K562 (cell line): ENCODE measurements at regions not wholly inside any gene's neighbourhood (a gene's known extent, or its start where the extent isn't known, plus 50 kb on each side); places are given as distances from the start of the nearest gene placed in this dataset.

Experiments used
- ATAC-seq: fragments of 200-7000 bp; cut with Tn5 transposase; 3 replicates; pipeline ENCODE4 v1.9.1; 2020; ENCODE audit warnings: moderate library complexity
- BruUV-seq: library from RNA; stranded (reverse); fragments of 400-500 nt; replicated peaks from 2 replicates; lab custom pipeline; 2021; lab: Mats Ljungman, UMichigan
- CTCF ChIA-PET: fragments of 300-600 bp; formaldehyde crosslinking; extraction: SDS; loops from one replicate; lab custom pipeline; 2021; ENCODE audit warnings: low intra/inter-chr PET ratio; lab: Yijun Ruan, JAX
- POLR2A ChIA-PET: fragments of 300-600, 350-650 bp; sonication (Branson Sonifier 250); formaldehyde crosslinking; extraction: SDS; loops from one replicate; lab custom pipeline; 2021; ENCODE audit warnings: antibody characterized with exemption, inconsistent platforms; lab: Yijun Ruan, JAX
- DNase-seq, 4 experiments: peaks; one replicate each; pipeline versions ENCODE4 v3.0.0 to v3.0.0-alpha.2; 2011 to 2018; ENCODE audit warnings: low spot score in 3 of 4, mixed read lengths in 3 of 4; ENCODE audit errors: extremely low read depth in 1 of 4
- FAIRE-seq: peaks from 2 replicates; lab custom pipeline; 2011; peaks lifted over from hg19 to GRCh38; lab: Jason Lieb, UNC
- H2AFZ ChIP-seq: 2 replicates; pipeline ENCODE4 v1.6.0; 2011; ENCODE audit warnings: low read depth, low read length, control low read depth, inconsistent platforms
- H3K27ac ChIP-seq: fragments of 200-600 bp; 3 replicates; pipeline ENCODE4 v1.8.0; 2011; ENCODE audit warnings: low read depth, mild to moderate bottlenecking, control low read depth, inconsistent platforms, low read length, moderate library complexity, mixed read lengths; ENCODE audit errors: extremely low read depth
- H3K27me3 ChIP-seq, 2 experiments: fragments of 300-600 bp in 1 of 2; 2 replicates in 1 of 2; 3 replicates in 1 of 2; pipeline versions ENCODE4 v1.6.0 to v1.8.0; 2011; ENCODE audit warnings: inconsistent platforms in 2 of 2, low read length in 2 of 2, mild to moderate bottlenecking in 1 of 2, mixed read lengths in 1 of 2, moderate library complexity in 1 of 2; ENCODE audit not compliant: control insufficient read depth in 2 of 2, insufficient read depth in 2 of 2
- H3K36me3 ChIP-seq: fragments of 300-600 bp; 3 replicates; pipeline ENCODE4 v1.8.0; 2011; ENCODE audit warnings: mild to moderate bottlenecking, low read length, inconsistent platforms; ENCODE audit not compliant: control insufficient read depth, insufficient read depth
- H3K4me1 ChIP-seq, 2 experiments: fragments of 200-600 bp in 1 of 2; replicated peaks in 1 of 2; 2 replicates in 1 of 2; 3 replicates in 1 of 2; pipeline versions ENCODE4 v1.5.1 to v1.8.0; 2011; ENCODE audit warnings: inconsistent platforms in 2 of 2, low read length in 2 of 2, mild to moderate bottlenecking in 1 of 2, mixed read lengths in 1 of 2, moderate library complexity in 1 of 2; ENCODE audit not compliant: control insufficient read depth in 2 of 2, insufficient read depth in 2 of 2
- H3K4me2 ChIP-seq: 2 replicates; pipeline ENCODE4 v1.6.1; 2011; ENCODE audit warnings: low read length, control low read depth, inconsistent platforms, mixed read lengths; ENCODE audit not compliant: insufficient read depth
- H3K4me3 ChIP-seq: fragments of 200-600 bp; sonication (generic), shearing (Covaris generic); 2 replicates; pipeline ENCODE4 v1.5.1; 2016; ENCODE audit warnings: control low read depth, inconsistent platforms
- H3K79me2 ChIP-seq: fragments of 200-600 bp; 3 replicates; pipeline ENCODE4 v1.8.0; 2011; ENCODE audit warnings: low read length, inconsistent platforms; ENCODE audit not compliant: control insufficient read depth, insufficient read depth
- H3K9ac ChIP-seq, 2 experiments: 2 replicates each; pipeline versions ENCODE4 v1.6.0 to v1.6.1; 2011; ENCODE audit warnings: low read depth in 2 of 2, low read length in 2 of 2, control low read depth in 1 of 2, inconsistent platforms in 1 of 2, mild to moderate bottlenecking in 1 of 2, mixed read lengths in 1 of 2; ENCODE audit not compliant: insufficient read depth in 1 of 2
- H3K9me1 ChIP-seq: one replicate; pipeline ENCODE4 v1.6.0; 2011; ENCODE audit warnings: inconsistent platforms, mild to moderate bottlenecking, low read length, moderate library complexity; ENCODE audit not compliant: control insufficient read depth, insufficient read depth
- H3K9me3 ChIP-seq: replicated peaks from 2 replicates; pipeline ENCODE4 v1.5.1; 2011; ENCODE audit warnings: low read depth, low read length, inconsistent platforms; ENCODE audit not compliant: control insufficient read depth, insufficient read depth
- H4K20me1 ChIP-seq: replicated peaks from 2 replicates; pipeline ENCODE4 v1.6.1; 2011; ENCODE audit warnings: low read length, inconsistent platforms, mixed read lengths; ENCODE audit not compliant: control insufficient read depth, insufficient read depth
- CBX3 ChIP-seq, 2 experiments: IDR thresholded peaks; 1 replicate in 1 of 2; 2 replicates in 1 of 2; pipeline ENCODE4 v1.6.1; 2012; ENCODE audit warnings: inconsistent platforms in 2 of 2, low read length in 2 of 2, borderline replicate concordance in 1 of 2, control low read depth in 1 of 2
- CBX5 ChIP-seq: IDR thresholded peaks from 2 replicates; pipeline ENCODE4 v1.6.1; 2014; ENCODE audit warnings: low read depth, borderline replicate concordance
- FUS ChIP-seq: fragments of 200-400 bp; formaldehyde crosslinking; optimal IDR thresholded peaks from 2 replicates; pipeline ENCODE3; 2017; ENCODE audit warnings: low read depth, low read length
- MEF2D ChIP-seq: conservative IDR thresholded peaks from 2 replicates; pipeline ENCODE4 v1.6.1; 2016; ENCODE audit warnings: low read depth, missing genetic modification characterization, missing compliant biosample characterization
- NR3C1 ChIP-seq: sonication (generic); formaldehyde crosslinking; IDR thresholded peaks from 2 replicates; pipeline ENCODE4 v1.8.1; 2022; ENCODE audit warnings: missing genetic modification reagents
- TRIM28 ChIP-seq: fragments of 450-650 bp; IDR thresholded peaks from 2 replicates; pipeline ENCODE4 v1.6.1; 2017
- XRCC3 ChIP-seq: fragments of 450-650 bp; IDR thresholded peaks from 2 replicates; pipeline ENCODE4 v1.6.1; 2017; ENCODE audit warnings: mild to moderate bottlenecking, moderate library complexity
- ZNF280A ChIP-seq: fragments of 450-650 bp; IDR thresholded peaks from 2 replicates; pipeline ENCODE4 v1.6.1; 2018; ENCODE audit warnings: mild to moderate bottlenecking, low read depth; ENCODE audit not compliant: partially characterized antibody
- WGBS: fragments of 100-300 bp; shearing (Covaris generic); methylation state at CpG from one replicate; pipeline ENCODE4 v1.1.6; 2016; ENCODE audit warnings: low coverage, mixed read lengths; ENCODE audit not compliant: insufficient coverage; ENCODE audit errors: missing lambda C conversion rate; 5-methylcytosine and 5-hydroxymethylcytosine counted together
- in situ Hi-C: fragments of 300-500 bp; cut with MboI; formaldehyde crosslinking; loops from 4 replicates; pipeline ENCODE4 v1.15.0; 2018; ENCODE audit warnings: inconsistent platforms, mixed read lengths
- intact Hi-C: fragments of 100-400 bp; cut with micrococcal nuclease; formaldehyde crosslinking; loops from 2 replicates; pipeline ENCODE4 v1.14.2; 2022
- TF ChIP-seq, protein P1 (sequence below), 2 experiments: IDR thresholded peaks; 2 replicates each; pipeline ENCODE4 v1.6.1; 2012; ENCODE audit warnings: improper control_type of control experiment in 2 of 2, low read depth in 2 of 2, low read length in 2 of 2, borderline replicate concordance in 1 of 2
- TF ChIP-seq, protein P2 (sequence below): fragments of 250-450 bp; sonication (Bioruptor Pico); IDR thresholded peaks from 2 replicates; pipeline ENCODE4 v1.5.0; 2022; ENCODE audit warnings: mild to moderate bottlenecking
- TF ChIP-seq, protein P3 (sequence below): fragments of 450-650 bp; IDR thresholded peaks from one replicate; pipeline ENCODE4 v1.6.1; 2018; ENCODE audit warnings: mild to moderate bottlenecking, moderate library complexity; ENCODE audit not compliant: partially characterized antibody

DNA sequence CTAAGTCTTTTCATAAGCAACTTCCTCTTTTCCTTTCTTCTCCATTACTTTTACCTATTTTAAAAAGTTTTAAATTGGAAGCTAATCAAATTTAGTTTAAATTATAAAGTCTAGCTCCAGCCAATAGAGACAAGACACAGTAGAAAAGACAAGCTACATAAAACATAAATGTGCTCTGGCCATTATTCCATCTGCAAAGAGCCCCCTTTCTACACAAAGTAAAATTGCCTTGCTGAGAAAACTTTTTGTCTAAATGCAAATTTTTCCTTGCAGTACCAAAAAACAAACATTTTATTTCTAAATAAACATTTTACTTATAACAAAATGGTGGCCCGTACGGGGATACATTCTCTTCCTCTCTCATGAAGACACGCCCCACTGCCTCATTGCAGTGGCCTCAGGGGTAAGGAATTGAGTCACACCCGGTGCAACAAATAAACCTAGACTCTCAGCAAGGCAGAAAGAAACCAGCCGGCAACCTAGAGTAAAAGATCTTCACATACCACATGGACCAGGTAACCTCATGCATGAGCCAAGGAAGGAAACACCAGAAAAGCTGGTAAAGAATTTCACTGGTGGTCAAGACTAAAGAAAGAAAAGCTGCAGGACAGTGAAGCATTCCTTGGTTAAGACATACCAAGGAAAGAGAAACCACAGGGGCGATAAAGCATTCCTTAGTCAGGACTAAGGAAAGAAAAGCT is 71.6 kb upstream of the ZNF746 start:
- WGBS: 98% methylated on average over 6 of the region's 6 CpGs
- Histone ChIP-seq H3K36me3 (peaks cover 37% of the 10 kb centered on the region), H3K9me1 (no peaks in the 10 kb centered on the region), H2AFZ (no peak overlapping the region), H3K27me3 (no peaks in the 10 kb centered on the region), H3K9me3 (peaks cover 4% of the 10 kb centered on the region; the same call in 1 of the 2 replicates), H3K4me3 (no peak overlapping the region), H3K9ac (no peak overlapping the region), H3K27ac (no peak overlapping the region), H3K4me1 (peaks cover 3 to 9% of the 10 kb centered on the region in 2 experiments; a peak in 4 of 5 replicates), H3K4me2 (no peak overlapping the region), H4K20me1 (no peaks in the 10 kb centered on the region), H3K79me2 (peaks cover 8% of the 10 kb centered on the region)
- BruUV-seq: no TSS peak
- ChIA-PET POLR2A (no interaction called here), CTCF (no interaction called here)
- no peak for ATAC-seq
- no peak for DNase-seq
- in situ Hi-C loops (no loop called here), intact Hi-C loops (no loop called here)
- TF ChIP-seq, protein P1, sequence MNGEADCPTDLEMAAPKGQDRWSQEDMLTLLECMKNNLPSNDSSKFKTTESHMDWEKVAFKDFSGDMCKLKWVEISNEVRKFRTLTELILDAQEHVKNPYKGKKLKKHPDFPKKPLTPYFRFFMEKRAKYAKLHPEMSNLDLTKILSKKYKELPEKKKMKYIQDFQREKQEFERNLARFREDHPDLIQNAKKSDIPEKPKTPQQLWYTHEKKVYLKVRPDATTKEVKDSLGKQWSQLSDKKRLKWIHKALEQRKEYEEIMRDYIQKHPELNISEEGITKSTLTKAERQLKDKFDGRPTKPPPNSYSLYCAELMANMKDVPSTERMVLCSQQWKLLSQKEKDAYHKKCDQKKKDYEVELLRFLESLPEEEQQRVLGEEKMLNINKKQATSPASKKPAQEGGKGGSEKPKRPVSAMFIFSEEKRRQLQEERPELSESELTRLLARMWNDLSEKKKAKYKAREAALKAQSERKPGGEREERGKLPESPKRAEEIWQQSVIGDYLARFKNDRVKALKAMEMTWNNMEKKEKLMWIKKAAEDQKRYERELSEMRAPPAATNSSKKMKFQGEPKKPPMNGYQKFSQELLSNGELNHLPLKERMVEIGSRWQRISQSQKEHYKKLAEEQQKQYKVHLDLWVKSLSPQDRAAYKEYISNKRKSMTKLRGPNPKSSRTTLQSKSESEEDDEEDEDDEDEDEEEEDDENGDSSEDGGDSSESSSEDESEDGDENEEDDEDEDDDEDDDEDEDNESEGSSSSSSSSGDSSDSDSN (IDR thresholded peaks at IDR 0.05; ENCODE audit: borderline replicate concordance in 1 of 2, low read depth in 2 of 2, low read length in 2 of 2): no peak
- TF ChIP-seq, protein P2, sequence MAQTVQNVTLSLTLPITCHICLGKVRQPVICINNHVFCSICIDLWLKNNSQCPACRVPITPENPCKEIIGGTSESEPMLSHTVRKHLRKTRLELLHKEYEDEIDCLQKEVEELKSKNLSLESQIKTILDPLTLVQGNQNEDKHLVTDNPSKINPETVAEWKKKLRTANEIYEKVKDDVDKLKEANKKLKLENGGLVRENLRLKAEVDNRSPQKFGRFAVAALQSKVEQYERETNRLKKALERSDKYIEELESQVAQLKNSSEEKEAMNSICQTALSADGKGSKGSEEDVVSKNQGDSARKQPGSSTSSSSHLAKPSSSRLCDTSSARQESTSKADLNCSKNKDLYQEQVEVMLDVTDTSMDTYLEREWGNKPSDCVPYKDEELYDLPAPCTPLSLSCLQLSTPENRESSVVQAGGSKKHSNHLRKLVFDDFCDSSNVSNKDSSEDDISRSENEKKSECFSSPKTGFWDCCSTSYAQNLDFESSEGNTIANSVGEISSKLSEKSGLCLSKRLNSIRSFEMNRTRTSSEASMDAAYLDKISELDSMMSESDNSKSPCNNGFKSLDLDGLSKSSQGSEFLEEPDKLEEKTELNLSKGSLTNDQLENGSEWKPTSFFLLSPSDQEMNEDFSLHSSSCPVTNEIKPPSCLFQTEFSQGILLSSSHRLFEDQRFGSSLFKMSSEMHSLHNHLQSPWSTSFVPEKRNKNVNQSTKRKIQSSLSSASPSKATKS (CRISPR knock-in tag): no peak
- TF ChIP-seq FUS (no peak), TRIM28 (peak; percentile 84; the same call in 1 of the 2 replicates), NR3C1 (CRISPR knock-in tag) (no peak), XRCC3 (peak; percentile 22; the same call in 1 of the 2 replicates), MEF2D (no peak), CBX5 (0 out of 2 replicates have a peak, but pooled peaks have one; percentile 72), CBX3 (IDR thresholded peaks at IDR 0.05; ENCODE audit: borderline replicate concordance in 1 of 2, low read length in 2 of 2) (peak in 1 of 2 experiments; percentile 96; a peak in 2 of 3 replicates), ZNF280A (peak; percentile 76)
- TF ChIP-seq, protein P3, sequence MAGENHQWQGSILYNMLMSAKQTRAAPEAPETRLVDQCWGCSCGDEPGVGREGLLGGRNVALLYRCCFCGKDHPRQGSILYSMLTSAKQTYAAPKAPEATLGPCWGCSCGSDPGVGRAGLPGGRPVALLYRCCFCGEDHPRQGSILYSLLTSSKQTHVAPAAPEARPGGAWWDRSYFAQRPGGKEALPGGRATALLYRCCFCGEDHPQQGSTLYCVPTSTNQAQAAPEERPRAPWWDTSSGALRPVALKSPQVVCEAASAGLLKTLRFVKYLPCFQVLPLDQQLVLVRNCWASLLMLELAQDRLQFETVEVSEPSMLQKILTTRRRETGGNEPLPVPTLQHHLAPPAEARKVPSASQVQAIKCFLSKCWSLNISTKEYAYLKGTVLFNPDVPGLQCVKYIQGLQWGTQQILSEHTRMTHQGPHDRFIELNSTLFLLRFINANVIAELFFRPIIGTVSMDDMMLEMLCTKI: no peak
- FAIRE-seq: no peak
